GM23338 (cell line): ENCODE measurements at regions not wholly inside any gene's neighbourhood (a gene's known extent, or its start where the extent isn't known, plus 50 kb on each side); places are given as distances from the start of the nearest gene placed in this dataset.
"Not testable (repeated sequence)": the region's sequence is repeated elsewhere in the genome, so short reads cannot be mapped to it uniquely, and the experiment has no call there.

Experiments used
- CREB1 ChIP-seq: fragments of 250-450 bp; sonication (Bioruptor Pico); IDR thresholded peaks from 2 replicates; pipeline ENCODE4 v1.5.0; 2020; ENCODE audit warnings: low read depth, mild to moderate bottlenecking, moderate library complexity
- EZH2 ChIP-seq: fragments of 200-600 bp; sonication (generic); IDR thresholded peaks from one replicate; pipeline ENCODE4 v1.8.0; 2017; ENCODE audit warnings: antibody characterized with exemption, mild to moderate bottlenecking, low read depth; ENCODE audit not compliant: unreplicated experiment
- EZH2phosphoT487 ChIP-seq: fragments of 200-600 bp; sonication (generic); IDR thresholded peaks from one replicate; pipeline ENCODE4 v1.8.1; 2018; ENCODE audit warnings: antibody characterized with exemption; ENCODE audit not compliant: unreplicated experiment
- JUNB ChIP-seq: IDR thresholded peaks from one replicate; pipeline ENCODE4 v1.6.1; 2016; ENCODE audit warnings: antibody characterized with exemption; ENCODE audit not compliant: unreplicated experiment
- NANOG ChIP-seq: IDR thresholded peaks from 2 replicates; pipeline ENCODE4 v1.6.1; 2016; ENCODE audit warnings: antibody characterized with exemption, borderline replicate concordance
- POLR2AphosphoS5 ChIP-seq: IDR thresholded peaks from 2 replicates; pipeline ENCODE4 v1.6.1; 2016; ENCODE audit warnings: antibody characterized with exemption, low read depth
- STAT1 ChIP-seq: IDR thresholded peaks from one replicate; pipeline ENCODE4 v1.6.1; 2016; ENCODE audit warnings: antibody characterized with exemption; ENCODE audit not compliant: unreplicated experiment
- ZNF114 ChIP-seq: fragments of 250-450 bp; sonication (Bioruptor Pico); IDR thresholded peaks from 2 replicates; pipeline ENCODE4 v1.5.0; 2020; ENCODE audit warnings: mild to moderate bottlenecking, moderate library complexity
- TF ChIP-seq, protein P1 (sequence below): IDR thresholded peaks from one replicate; pipeline ENCODE4 v1.6.1; 2018; ENCODE audit warnings: antibody characterized with exemption; ENCODE audit not compliant: unreplicated experiment
- TF ChIP-seq, protein P2 (sequence below), 2 experiments: fragments of 200-600 bp in 1 of 2; sonication (generic) in 1 of 2; conservative IDR thresholded peaks; 2 replicates each; pipeline versions ENCODE4 v1.5.1 to v1.6.1; 2016 to 2017; ENCODE audit warnings: antibody characterized with exemption in 2 of 2, low read depth in 2 of 2, mild to moderate bottlenecking in 2 of 2, moderate library complexity in 1 of 2
- TF ChIP-seq, protein P3 (sequence below): fragments of 250-450 bp; sonication (Bioruptor Pico); IDR thresholded peaks from 2 replicates; pipeline ENCODE4 v1.5.0; 2020; ENCODE audit warnings: mild to moderate bottlenecking, moderate library complexity
- TF ChIP-seq, protein P4 (sequence below): IDR thresholded peaks from 2 replicates; pipeline ENCODE4 v1.6.1; 2016; ENCODE audit warnings: antibody characterized with exemption

DNA sequence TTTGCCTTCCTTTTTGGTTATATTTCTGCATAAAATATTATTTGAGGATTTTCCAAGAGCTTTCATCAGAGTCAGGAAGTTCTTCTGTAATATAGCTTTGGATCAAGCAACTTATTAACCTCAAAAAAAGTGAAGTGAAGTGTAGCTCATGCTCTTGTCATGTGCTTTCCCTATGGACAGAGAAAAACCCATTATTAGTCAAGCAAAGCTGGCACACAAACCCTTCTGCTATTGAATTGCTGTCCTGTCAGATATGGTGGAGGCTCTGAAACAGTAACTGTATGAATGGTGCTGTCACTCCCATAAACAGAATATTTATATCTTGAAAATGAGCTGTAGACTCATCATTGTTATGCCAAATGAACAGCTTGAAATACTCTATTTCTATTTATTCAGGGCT, 1533.3 kb downstream of the RPIA start:
- TF ChIP-seq, protein P1, sequence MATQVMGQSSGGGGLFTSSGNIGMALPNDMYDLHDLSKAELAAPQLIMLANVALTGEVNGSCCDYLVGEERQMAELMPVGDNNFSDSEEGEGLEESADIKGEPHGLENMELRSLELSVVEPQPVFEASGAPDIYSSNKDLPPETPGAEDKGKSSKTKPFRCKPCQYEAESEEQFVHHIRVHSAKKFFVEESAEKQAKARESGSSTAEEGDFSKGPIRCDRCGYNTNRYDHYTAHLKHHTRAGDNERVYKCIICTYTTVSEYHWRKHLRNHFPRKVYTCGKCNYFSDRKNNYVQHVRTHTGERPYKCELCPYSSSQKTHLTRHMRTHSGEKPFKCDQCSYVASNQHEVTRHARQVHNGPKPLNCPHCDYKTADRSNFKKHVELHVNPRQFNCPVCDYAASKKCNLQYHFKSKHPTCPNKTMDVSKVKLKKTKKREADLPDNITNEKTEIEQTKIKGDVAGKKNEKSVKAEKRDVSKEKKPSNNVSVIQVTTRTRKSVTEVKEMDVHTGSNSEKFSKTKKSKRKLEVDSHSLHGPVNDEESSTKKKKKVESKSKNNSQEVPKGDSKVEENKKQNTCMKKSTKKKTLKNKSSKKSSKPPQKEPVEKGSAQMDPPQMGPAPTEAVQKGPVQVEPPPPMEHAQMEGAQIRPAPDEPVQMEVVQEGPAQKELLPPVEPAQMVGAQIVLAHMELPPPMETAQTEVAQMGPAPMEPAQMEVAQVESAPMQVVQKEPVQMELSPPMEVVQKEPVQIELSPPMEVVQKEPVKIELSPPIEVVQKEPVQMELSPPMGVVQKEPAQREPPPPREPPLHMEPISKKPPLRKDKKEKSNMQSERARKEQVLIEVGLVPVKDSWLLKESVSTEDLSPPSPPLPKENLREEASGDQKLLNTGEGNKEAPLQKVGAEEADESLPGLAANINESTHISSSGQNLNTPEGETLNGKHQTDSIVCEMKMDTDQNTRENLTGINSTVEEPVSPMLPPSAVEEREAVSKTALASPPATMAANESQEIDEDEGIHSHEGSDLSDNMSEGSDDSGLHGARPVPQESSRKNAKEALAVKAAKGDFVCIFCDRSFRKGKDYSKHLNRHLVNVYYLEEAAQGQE: not testable (repeated sequence)
- TF ChIP-seq NANOG; CREB1; JUNB; EZH2; EZH2phosphoT487; POLR2AphosphoS5; STAT1; ZNF114 (CRISPR knock-in tag): not testable (repeated sequence)
- TF ChIP-seq, protein P2, sequence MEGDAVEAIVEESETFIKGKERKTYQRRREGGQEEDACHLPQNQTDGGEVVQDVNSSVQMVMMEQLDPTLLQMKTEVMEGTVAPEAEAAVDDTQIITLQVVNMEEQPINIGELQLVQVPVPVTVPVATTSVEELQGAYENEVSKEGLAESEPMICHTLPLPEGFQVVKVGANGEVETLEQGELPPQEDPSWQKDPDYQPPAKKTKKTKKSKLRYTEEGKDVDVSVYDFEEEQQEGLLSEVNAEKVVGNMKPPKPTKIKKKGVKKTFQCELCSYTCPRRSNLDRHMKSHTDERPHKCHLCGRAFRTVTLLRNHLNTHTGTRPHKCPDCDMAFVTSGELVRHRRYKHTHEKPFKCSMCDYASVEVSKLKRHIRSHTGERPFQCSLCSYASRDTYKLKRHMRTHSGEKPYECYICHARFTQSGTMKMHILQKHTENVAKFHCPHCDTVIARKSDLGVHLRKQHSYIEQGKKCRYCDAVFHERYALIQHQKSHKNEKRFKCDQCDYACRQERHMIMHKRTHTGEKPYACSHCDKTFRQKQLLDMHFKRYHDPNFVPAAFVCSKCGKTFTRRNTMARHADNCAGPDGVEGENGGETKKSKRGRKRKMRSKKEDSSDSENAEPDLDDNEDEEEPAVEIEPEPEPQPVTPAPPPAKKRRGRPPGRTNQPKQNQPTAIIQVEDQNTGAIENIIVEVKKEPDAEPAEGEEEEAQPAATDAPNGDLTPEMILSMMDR (conservative IDR thresholded peaks at IDR 0.05; ENCODE audit: low read depth in 2 of 2): not testable (repeated sequence)
- TF ChIP-seq, protein P3, sequence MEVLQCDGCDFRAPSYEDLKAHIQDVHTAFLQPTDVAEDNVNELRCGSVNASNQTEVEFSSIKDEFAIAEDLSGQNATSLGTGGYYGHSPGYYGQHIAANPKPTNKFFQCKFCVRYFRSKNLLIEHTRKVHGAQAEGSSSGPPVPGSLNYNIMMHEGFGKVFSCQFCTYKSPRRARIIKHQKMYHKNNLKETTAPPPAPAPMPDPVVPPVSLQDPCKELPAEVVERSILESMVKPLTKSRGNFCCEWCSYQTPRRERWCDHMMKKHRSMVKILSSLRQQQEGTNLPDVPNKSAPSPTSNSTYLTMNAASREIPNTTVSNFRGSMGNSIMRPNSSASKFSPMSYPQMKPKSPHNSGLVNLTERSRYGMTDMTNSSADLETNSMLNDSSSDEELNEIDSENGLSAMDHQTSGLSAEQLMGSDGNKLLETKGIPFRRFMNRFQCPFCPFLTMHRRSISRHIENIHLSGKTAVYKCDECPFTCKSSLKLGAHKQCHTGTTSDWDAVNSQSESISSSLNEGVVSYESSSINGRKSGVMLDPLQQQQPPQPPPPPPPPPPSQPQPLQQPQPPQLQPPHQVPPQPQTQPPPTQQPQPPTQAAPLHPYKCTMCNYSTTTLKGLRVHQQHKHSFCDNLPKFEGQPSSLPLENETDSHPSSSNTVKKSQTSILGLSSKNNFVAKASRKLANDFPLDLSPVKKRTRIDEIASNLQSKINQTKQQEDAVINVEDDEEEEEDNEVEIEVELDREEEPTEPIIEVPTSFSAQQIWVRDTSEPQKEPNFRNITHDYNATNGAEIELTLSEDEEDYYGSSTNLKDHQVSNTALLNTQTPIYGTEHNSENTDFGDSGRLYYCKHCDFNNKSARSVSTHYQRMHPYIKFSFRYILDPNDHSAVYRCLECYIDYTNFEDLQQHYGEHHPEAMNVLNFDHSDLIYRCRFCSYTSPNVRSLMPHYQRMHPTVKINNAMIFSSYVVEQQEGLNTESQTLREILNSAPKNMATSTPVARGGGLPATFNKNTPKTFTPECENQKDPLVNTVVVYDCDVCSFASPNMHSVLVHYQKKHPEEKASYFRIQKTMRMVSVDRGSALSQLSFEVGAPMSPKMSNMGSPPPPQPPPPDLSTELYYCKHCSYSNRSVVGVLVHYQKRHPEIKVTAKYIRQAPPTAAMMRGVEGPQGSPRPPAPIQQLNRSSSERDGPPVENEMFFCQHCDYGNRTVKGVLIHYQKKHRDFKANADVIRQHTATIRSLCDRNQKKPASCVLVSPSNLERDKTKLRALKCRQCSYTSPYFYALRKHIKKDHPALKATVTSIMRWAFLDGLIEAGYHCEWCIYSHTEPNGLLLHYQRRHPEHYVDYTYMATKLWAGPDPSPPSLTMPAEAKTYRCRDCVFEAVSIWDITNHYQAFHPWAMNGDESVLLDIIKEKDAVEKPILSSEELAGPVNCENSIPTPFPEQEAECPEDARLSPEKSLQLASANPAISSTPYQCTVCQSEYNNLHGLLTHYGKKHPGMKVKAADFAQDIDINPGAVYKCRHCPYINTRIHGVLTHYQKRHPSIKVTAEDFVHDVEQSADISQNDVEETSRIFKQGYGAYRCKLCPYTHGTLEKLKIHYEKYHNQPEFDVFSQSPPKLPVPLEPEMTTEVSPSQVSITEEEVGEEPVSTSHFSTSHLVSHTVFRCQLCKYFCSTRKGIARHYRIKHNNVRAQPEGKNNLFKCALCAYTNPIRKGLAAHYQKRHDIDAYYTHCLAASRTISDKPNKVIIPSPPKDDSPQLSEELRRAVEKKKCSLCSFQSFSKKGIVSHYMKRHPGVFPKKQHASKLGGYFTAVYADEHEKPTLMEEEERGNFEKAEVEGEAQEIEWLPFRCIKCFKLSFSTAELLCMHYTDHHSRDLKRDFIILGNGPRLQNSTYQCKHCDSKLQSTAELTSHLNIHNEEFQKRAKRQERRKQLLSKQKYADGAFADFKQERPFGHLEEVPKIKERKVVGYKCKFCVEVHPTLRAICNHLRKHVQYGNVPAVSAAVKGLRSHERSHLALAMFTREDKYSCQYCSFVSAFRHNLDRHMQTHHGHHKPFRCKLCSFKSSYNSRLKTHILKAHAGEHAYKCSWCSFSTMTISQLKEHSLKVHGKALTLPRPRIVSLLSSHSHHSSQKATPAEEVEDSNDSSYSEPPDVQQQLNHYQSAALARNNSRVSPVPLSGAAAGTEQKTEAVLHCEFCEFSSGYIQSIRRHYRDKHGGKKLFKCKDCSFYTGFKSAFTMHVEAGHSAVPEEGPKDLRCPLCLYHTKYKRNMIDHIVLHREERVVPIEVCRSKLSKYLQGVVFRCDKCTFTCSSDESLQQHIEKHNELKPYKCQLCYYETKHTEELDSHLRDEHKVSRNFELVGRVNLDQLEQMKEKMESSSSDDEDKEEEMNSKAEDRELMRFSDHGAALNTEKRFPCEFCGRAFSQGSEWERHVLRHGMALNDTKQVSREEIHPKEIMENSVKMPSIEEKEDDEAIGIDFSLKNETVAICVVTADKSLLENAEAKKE (CRISPR knock-in tag): not testable (repeated sequence)
- TF ChIP-seq, protein P4, sequence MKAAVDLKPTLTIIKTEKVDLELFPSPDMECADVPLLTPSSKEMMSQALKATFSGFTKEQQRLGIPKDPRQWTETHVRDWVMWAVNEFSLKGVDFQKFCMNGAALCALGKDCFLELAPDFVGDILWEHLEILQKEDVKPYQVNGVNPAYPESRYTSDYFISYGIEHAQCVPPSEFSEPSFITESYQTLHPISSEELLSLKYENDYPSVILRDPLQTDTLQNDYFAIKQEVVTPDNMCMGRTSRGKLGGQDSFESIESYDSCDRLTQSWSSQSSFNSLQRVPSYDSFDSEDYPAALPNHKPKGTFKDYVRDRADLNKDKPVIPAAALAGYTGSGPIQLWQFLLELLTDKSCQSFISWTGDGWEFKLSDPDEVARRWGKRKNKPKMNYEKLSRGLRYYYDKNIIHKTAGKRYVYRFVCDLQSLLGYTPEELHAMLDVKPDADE: not testable (repeated sequence)
